Neural cell (in vitro differentiated cells): ENCODE measurements at regions not wholly inside any gene's neighbourhood (a gene's known extent, or its start where the extent isn't known, plus 50 kb on each side); places are given as distances from the start of the nearest gene placed in this dataset.

Experiments used
- EP300 ChIP-seq: fragments of 450-650 bp; conservative IDR thresholded peaks from 2 replicates; pipeline ENCODE4 v1.6.1; 2014; ENCODE audit warnings: antibody characterized with exemption, mild to moderate bottlenecking, moderate library complexity; ENCODE audit not compliant: poor library complexity, severe bottlenecking
- EZH2 ChIP-seq: fragments of 200-600, 300-800 bp; shearing (Covaris generic), sonication (generic); IDR thresholded peaks from 2 replicates; pipeline ENCODE4 v1.6.1; 2014; ENCODE audit warnings: antibody characterized with exemption, low read length, borderline replicate concordance, mild to moderate bottlenecking; ENCODE audit not compliant: insufficient read depth, poor library complexity, severe bottlenecking
- POLR2AphosphoS5 ChIP-seq: IDR thresholded peaks from 2 replicates; pipeline ENCODE4 v1.6.1; 2012
- RAD21 ChIP-seq: fragments of 450-650 bp; conservative IDR thresholded peaks from 2 replicates; pipeline ENCODE4 v1.6.1; 2014; ENCODE audit warnings: antibody characterized with exemption, mild to moderate bottlenecking, moderate library complexity
- SMC3 ChIP-seq: fragments of 450-650 bp; conservative IDR thresholded peaks from 2 replicates; pipeline ENCODE4 v1.6.1; 2014; ENCODE audit warnings: antibody characterized with exemption, mild to moderate bottlenecking, moderate library complexity; ENCODE audit not compliant: poor library complexity
- TF ChIP-seq, protein P1 (sequence below): fragments of 450-650 bp; IDR thresholded peaks from 2 replicates; pipeline ENCODE4 v1.5.1; 2014; ENCODE audit warnings: antibody characterized with exemption, mild to moderate bottlenecking, moderate library complexity; ENCODE audit not compliant: poor library complexity, severe bottlenecking
- TF ChIP-seq, protein P2 (sequence below): IDR thresholded peaks from 2 replicates; pipeline ENCODE4 v1.6.1; 2012; ENCODE audit warnings: borderline replicate concordance

DNA sequence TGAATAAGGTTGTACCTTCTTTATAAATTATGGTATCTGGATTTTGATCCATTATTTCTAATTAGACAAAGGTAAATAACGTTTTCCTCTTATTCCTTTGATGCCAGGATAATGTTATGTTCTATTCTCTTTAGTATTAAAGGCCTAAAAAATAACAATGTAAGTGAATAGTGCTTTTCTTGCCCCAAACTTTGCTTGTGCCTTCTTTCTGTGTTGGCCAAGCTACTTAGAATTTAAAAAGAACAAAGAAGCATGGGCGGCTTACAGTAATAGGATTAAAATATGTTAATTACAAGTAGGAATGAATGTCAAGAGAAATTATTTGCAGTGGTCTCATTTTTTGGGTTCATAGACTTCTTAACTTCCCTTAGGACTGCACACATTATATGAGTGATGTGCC lies 105.0 kb upstream of the FSIP2 start:
- TF ChIP-seq EP300 (no peak), SMC3 (no peak), POLR2AphosphoS5 (no peak), EZH2 (no peak), RAD21 (no peak)
- TF ChIP-seq, protein P1, sequence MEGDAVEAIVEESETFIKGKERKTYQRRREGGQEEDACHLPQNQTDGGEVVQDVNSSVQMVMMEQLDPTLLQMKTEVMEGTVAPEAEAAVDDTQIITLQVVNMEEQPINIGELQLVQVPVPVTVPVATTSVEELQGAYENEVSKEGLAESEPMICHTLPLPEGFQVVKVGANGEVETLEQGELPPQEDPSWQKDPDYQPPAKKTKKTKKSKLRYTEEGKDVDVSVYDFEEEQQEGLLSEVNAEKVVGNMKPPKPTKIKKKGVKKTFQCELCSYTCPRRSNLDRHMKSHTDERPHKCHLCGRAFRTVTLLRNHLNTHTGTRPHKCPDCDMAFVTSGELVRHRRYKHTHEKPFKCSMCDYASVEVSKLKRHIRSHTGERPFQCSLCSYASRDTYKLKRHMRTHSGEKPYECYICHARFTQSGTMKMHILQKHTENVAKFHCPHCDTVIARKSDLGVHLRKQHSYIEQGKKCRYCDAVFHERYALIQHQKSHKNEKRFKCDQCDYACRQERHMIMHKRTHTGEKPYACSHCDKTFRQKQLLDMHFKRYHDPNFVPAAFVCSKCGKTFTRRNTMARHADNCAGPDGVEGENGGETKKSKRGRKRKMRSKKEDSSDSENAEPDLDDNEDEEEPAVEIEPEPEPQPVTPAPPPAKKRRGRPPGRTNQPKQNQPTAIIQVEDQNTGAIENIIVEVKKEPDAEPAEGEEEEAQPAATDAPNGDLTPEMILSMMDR = no peak
- TF ChIP-seq, protein P2, sequence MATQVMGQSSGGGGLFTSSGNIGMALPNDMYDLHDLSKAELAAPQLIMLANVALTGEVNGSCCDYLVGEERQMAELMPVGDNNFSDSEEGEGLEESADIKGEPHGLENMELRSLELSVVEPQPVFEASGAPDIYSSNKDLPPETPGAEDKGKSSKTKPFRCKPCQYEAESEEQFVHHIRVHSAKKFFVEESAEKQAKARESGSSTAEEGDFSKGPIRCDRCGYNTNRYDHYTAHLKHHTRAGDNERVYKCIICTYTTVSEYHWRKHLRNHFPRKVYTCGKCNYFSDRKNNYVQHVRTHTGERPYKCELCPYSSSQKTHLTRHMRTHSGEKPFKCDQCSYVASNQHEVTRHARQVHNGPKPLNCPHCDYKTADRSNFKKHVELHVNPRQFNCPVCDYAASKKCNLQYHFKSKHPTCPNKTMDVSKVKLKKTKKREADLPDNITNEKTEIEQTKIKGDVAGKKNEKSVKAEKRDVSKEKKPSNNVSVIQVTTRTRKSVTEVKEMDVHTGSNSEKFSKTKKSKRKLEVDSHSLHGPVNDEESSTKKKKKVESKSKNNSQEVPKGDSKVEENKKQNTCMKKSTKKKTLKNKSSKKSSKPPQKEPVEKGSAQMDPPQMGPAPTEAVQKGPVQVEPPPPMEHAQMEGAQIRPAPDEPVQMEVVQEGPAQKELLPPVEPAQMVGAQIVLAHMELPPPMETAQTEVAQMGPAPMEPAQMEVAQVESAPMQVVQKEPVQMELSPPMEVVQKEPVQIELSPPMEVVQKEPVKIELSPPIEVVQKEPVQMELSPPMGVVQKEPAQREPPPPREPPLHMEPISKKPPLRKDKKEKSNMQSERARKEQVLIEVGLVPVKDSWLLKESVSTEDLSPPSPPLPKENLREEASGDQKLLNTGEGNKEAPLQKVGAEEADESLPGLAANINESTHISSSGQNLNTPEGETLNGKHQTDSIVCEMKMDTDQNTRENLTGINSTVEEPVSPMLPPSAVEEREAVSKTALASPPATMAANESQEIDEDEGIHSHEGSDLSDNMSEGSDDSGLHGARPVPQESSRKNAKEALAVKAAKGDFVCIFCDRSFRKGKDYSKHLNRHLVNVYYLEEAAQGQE = no peak
